HAP-1 (cell line): ENCODE measurements at regions not wholly inside any gene's neighbourhood (a gene's known extent, or its start where the extent isn't known, plus 50 kb on each side); places are given as distances from the start of the nearest gene placed in this dataset.

Source experiments
- DNase-seq, 2 experiments: peaks; one replicate each; pipeline ENCODE4 v3.0.0-alpha.2; 2016 to 2020; ENCODE audit warnings: low spot score in 2 of 2
- H3K27me3 ChIP-seq: fragments of 250-450 bp; sonication (Bioruptor Pico); 2 replicates; pipeline ENCODE4 v1.5.1; 2020; ENCODE audit warnings: low read depth, mild to moderate bottlenecking, moderate library complexity
- H3K36me3 ChIP-seq: fragments of 250-450 bp; sonication (Bioruptor Pico); replicated peaks from 2 replicates; pipeline ENCODE4 v1.5.1; 2020; ENCODE audit warnings: mild to moderate bottlenecking
- H3K4me1 ChIP-seq: fragments of 250-450 bp; sonication (Bioruptor Pico); 2 replicates; pipeline ENCODE4 v1.5.1; 2020; ENCODE audit warnings: mild to moderate bottlenecking
- H3K4me3 ChIP-seq: fragments of 250-450 bp; sonication (Bioruptor Pico); 2 replicates; pipeline ENCODE4 v1.5.1; 2020; ENCODE audit warnings: mild to moderate bottlenecking, moderate library complexity
- H3K9me3 ChIP-seq: fragments of 250-450 bp; sonication (Bioruptor Pico); 2 replicates; pipeline ENCODE4 v1.5.1; 2020; ENCODE audit warnings: mild to moderate bottlenecking, moderate library complexity
- in situ Hi-C: fragments of 300-500 bp; cut with MboI; formaldehyde crosslinking; loops from 3 replicates; pipeline ENCODE4 v1.14.3; 2020; ENCODE audit warnings: low sequenced_read_pairs, inconsistent platforms, mixed read lengths

DNA sequence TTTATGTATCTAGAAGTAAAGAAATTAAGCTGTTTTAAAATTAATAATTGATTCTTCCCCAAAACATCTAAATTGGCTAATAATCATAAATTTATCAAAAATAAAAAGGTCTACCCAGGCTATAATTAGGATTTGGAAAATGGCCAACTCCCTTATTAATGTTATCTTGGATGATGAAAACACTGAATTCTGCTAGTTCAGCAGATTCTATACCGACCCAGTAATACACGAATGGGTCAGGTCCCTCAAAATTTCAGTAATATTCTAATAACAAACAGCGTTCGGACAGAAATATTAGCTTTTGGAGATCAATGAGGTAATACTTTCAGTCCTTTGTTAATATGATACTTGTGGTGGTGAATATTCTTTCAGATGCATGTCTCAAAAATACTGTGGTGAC, 360.7 kb upstream of the MGMT start:
- no peak overlapping the region for H3K4me3 ChIP-seq
- H3K4me1 ChIP-seq: no peaks in the 10 kb centered on the region
- no peaks in the 10 kb centered on the region for H3K36me3 ChIP-seq
- DNase-seq: no peak
- no peaks in the 10 kb centered on the region for H3K27me3 ChIP-seq
- in situ Hi-C loops: no loop called here
- no peaks in the 10 kb centered on the region for H3K9me3 ChIP-seq

DNA sequence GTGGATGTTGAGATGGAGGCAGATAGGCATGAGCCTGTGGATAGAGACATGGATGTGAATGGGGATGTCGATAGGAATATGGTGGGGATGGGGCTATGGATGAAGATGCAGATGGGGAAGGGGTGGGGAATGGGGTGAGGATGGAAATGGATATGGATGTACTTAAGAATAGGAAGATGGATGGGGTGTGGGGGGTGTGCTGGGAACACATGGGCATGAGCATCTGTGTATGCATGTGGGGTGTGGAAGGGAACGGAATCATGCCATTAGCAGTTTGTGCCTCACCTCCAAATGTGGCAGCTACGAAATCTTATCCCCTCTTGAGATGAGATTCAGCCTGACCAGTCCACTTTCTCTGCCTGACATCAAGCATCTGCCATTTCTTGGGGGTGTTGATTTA, 359.5 kb upstream of the MGMT start:
- Histone ChIP-seq H3K4me3 (no peak overlapping the region), H3K4me1 (no peaks in the 10 kb centered on the region), H3K9me3 (no peaks in the 10 kb centered on the region), H3K36me3 (no peaks in the 10 kb centered on the region), H3K27me3 (no peaks in the 10 kb centered on the region)
- DNase-seq: no peak
- in situ Hi-C loops: no loop called here

DNA sequence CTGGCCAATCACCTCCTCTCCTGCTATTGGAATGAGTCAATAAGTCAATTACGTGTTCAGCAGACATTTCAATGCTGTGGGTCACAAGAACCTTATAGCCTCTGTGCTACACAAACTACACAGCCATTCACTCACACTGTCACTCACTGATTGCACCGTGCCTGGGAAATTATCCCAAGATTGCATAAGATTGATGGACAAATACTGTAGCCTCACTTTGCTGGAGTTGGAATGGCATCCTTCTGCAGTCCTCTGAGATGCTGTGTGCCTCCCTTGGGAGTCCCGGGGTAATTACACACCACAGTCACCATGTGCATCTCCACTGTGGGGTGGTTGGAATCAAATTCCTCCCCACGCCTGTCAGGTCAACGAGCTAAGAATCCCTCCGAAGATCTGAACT, 358.7 kb upstream of the MGMT start:
- Histone ChIP-seq H3K27me3 (no peaks in the 10 kb centered on the region), H3K36me3 (no peaks in the 10 kb centered on the region), H3K4me3 (no peak overlapping the region), H3K9me3 (no peaks in the 10 kb centered on the region), H3K4me1 (no peaks in the 10 kb centered on the region)
- no peak for DNase-seq
- in situ Hi-C loops: no loop called here

DNA sequence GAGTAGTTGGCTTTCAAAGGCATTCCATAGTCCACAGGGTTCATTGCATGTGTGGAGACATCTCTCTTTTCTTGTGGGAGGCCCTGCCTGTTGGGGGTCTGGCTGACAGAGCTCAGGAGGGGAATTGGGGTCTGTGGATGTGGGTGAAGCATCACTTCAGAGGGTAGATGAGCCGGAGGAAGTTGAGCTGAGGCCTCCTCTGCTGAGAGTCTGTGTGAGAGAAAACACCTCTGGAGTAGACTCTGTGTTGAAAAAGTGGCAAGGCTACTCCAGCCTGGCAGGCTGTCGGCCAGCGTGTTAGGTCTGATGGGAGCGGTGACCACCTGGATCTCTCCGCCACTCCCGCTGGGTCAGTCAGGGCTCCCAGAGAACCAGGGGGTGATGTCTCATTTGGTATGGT, 358.0 kb upstream of the MGMT start:
- no peaks in the 10 kb centered on the region for H3K9me3 ChIP-seq
- no peak for DNase-seq
- in situ Hi-C loops: no loop called here

DNA sequence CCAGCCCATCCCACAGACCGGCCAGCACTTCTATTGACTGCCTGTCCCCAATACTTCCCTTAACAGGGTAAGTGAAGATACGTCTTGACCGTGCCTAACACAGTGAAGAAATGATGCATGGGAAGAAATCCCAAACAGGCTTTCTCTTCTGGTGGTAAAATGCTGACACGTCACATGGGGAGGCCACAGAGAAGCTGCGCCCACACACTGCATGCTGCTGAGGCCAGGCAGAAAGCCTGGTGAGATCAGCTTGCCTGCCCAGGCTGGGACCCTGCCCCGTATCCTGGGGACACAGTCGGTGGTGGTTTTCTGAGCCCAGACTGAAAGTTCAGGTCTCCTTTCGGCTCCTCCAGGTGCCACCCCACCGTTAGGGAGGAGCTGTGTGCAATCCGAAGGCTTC, 356.3 kb upstream of the MGMT start:
- H3K36me3 ChIP-seq: no peaks in the 10 kb centered on the region
- H3K27me3 ChIP-seq: no peaks in the 10 kb centered on the region
- no peak for DNase-seq
- H3K4me3 ChIP-seq: no peak overlapping the region
- H3K4me1 ChIP-seq: no peaks in the 10 kb centered on the region
- in situ Hi-C loops: no loop called here
- no peaks in the 10 kb centered on the region for H3K9me3 ChIP-seq

More for the DNA sequence above, 358.0 kb upstream of the MGMT start:
- Histone ChIP-seq H3K36me3 (no peaks in the 10 kb centered on the region), H3K27me3 (no peaks in the 10 kb centered on the region), H3K4me1 (no peaks in the 10 kb centered on the region), H3K4me3 (no peak overlapping the region)

DNA sequence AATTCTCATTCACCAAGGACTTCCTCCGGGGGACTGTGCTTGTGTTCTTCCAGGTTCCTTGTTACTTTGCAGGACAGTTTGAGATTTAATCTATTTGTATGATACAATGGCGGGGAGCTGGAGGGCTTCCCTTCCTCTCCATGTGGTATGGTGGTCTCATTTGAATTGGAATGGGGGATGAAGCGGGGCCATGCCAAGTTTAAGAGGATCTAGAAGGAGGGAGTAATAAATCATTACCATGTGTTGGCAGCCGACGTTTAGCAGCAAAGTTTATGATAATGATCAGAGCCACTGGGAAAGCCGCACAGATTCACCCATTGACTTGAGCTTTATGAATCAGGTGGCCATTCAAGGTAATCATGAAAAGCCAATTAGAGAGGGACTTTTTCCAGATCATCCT, 355.1 kb upstream of the MGMT start:
- Histone ChIP-seq H3K27me3 (no peaks in the 10 kb centered on the region), H3K4me3 (no peak overlapping the region), H3K9me3 (no peaks in the 10 kb centered on the region), H3K36me3 (no peaks in the 10 kb centered on the region), H3K4me1 (no peaks in the 10 kb centered on the region)
- in situ Hi-C loops: no loop called here
- no peak for DNase-seq

DNA sequence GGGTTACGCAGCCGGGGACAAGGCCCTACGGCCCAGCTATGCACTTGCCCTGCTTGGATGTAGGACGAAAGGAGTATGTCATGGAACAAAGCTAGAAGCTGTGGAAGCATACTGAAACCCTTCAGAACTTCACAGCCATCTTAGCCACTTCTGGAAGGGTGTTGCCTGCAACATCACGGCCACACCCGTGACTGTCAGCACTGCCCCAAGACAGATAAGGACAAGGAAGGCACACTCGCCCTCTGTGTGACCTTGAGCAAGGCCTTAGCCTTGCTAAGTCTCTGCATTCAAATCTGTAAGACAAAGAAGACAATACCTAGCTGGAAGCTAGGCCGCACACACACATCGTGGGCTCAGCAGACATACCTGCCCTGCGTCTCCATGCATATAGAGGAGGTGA, 352.5 kb upstream of the MGMT start:
- H3K27me3 ChIP-seq: no peaks in the 10 kb centered on the region
- H3K4me3 ChIP-seq: no peak overlapping the region
- H3K4me1 ChIP-seq: no peaks in the 10 kb centered on the region
- H3K36me3 ChIP-seq: no peaks in the 10 kb centered on the region
- in situ Hi-C loops: no loop called here
- H3K9me3 ChIP-seq: no peaks in the 10 kb centered on the region
- no peak for DNase-seq

DNA sequence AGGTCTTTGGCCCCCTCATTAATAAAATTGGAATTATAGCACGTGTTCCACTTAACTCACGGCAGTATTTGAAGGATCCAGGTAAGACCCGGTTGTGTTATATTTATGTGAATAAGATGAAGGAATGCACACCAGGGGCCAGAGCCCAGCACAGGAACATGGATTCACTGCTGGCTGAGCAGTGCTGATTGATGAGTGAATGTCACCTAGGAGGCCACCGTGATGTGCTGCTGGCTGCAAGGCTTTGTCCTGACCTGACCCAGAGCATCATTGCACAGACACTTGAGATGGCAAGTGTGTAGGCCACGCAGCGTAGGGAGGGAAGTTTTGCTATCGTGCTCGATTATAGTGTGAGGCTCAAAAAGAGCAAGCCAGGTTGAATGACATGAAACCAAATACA, 350.7 kb upstream of the MGMT start:
- in situ Hi-C loops: no loop called here
- Histone ChIP-seq H3K4me3 (no peak overlapping the region), H3K36me3 (no peaks in the 10 kb centered on the region), H3K27me3 (no peaks in the 10 kb centered on the region), H3K4me1 (no peaks in the 10 kb centered on the region), H3K9me3 (no peaks in the 10 kb centered on the region)
- DNase-seq: no peak

DNA sequence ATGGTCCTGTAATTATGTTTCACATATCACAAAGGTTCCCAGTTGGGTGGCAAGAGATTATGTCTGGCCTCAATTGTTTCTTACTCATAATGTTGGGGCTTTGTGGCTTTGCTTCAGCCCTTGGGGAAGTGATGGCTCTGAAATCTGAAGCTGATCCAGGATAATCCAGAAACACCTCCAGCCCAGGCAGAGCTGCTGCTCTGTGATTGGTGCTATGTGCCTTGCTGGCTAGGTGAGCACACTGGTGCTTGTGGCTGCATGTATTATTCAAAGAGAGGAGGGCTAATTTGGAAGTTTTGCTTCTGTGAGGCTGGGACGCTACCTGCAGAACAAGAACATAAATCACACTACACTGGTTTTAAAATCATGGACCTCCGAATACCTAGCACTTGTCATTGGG, 346.6 kb upstream of the MGMT start:
- Histone ChIP-seq H3K4me3 (no peak overlapping the region), H3K9me3 (no peaks in the 10 kb centered on the region), H3K27me3 (no peaks in the 10 kb centered on the region), H3K4me1 (no peaks in the 10 kb centered on the region), H3K36me3 (no peaks in the 10 kb centered on the region)
- DNase-seq: no peak
- in situ Hi-C loops: no loop called here

DNA sequence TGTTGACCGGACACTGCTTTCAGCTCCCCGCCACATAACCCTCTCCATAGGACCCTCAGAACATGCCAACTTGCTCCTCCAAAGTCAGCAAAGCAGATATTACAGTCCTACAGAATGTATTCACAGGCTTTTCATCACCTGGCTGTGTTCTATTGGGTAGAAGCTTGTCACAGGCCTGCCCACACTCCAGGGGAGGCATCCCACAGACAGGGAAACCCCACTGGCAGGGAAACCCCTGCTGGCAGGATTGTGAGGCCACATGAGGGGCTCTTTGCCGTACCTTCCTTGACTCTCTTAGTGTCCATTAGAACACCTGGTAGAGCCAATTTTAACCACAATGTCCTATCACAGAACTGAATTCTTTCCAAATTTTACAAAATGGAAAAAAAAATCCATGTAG, 344.2 kb upstream of the MGMT start:
- in situ Hi-C loops: no loop called here
- DNase-seq: no peak
- H3K4me1 ChIP-seq: no peaks in the 10 kb centered on the region

DNA sequence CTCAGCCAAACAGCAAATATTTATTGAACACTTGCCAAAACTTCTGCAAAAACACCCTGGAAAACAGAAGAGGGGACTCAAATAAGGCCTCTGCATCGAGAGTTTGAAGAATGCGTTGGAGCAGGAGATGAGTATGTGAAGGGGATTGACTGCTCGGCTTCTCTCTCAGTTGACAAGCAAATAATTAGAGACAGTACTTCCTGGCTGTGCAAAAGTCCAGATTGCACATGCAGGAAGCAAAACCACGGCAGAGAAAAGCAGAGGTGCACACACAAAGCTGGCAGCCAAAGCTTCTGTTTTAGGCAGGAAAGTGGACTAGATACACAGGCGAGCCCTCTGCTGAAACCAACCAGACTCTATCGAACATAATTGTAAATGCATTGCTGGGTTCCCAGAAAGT, 343.6 kb upstream of the MGMT start:
- no peaks in the 10 kb centered on the region for H3K27me3 ChIP-seq
- DNase-seq: no peak
- in situ Hi-C loops: no loop called here
- H3K36me3 ChIP-seq: no peaks in the 10 kb centered on the region
- H3K9me3 ChIP-seq: no peaks in the 10 kb centered on the region
- no peaks in the 10 kb centered on the region for H3K4me1 ChIP-seq
- no peak overlapping the region for H3K4me3 ChIP-seq

More for the DNA sequence above, 344.2 kb upstream of the MGMT start:
- no peaks in the 10 kb centered on the region for H3K27me3 ChIP-seq
- H3K4me3 ChIP-seq: no peak overlapping the region
- no peaks in the 10 kb centered on the region for H3K9me3 ChIP-seq
- no peaks in the 10 kb centered on the region for H3K36me3 ChIP-seq

DNA sequence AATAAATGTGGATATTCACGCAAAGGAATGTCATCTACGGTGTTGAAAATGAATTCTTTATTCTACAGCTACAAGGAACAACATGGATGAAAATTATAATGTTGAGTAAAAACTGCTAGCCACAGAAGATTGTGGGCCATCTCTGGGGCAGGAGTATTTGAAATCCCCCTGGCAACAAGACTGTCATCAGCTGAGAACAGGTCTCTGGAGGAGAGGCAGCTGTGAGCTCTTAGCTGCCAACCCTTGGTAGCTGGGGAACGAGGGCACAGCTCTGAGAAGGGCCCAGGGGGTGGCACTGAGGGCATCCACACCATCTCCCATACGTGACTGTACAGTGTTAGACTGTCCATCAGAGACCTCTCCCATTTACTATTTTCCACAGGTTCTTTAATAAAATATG, 340.1 kb upstream of the MGMT start:
- no peaks in the 10 kb centered on the region for H3K4me1 ChIP-seq
- in situ Hi-C loops: no loop called here
- H3K4me3 ChIP-seq: no peak overlapping the region
- H3K9me3 ChIP-seq: no peaks in the 10 kb centered on the region
- no peaks in the 10 kb centered on the region for H3K27me3 ChIP-seq
- no peaks in the 10 kb centered on the region for H3K36me3 ChIP-seq
- DNase-seq: no peak

DNA sequence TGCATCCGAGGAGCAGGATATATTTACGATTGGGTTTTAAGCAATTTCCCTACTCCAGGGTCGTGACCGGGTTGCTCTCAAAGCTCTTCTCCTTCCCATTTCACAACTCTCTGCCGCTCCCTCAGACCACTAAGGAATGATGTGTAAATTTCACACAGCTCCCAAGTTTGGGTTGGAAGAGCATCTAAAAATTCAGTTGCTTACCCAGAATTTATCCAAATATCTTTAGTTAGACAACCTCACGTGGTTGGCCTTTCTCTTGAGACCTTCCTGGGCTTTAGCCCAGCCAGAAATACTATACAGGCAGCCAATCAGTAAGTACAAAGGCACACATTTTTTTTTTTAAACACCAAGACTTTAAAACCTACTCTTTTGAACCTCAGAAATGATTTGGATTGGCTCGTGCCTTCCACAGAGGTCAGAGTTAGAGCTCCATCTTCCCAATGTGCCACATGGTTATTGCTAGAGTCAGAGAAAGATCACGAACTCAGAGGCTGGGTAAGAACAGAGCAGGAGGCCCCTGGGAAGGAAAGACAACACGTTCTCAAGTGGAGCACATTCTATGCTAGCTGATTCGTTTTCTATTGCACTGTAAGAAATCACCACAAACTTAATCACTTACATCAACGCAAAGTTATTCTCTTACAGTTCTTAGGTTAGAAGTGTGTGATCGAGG, 335.4 kb upstream of the MGMT start:
- Histone ChIP-seq H3K4me1 (no peaks in the 10 kb centered on the region), H3K27me3 (no peaks in the 10 kb centered on the region), H3K9me3 (no peaks in the 10 kb centered on the region), H3K36me3 (no peaks in the 10 kb centered on the region), H3K4me3 (no peak overlapping the region)
- DNase-seq: no peak
- in situ Hi-C loops: no loop called here

DNA sequence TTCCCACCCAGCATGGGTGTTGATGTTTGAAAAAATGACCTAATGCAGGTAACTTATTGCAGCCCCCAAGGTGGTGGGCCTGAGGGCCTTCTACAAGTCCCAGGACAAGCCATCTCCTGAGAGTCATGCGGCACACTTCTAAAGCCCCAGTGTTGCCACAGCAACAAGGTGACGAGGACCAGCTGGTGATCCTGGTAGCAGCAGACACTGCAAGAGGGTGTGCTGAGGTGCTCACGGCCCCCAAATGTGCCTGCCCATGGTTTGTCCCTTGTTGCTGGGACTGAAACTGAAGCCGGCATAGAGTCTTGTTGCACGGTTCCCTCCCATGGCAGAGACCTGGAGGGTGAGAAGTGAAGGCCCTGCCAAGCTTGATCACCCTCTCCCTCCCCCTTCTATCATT, 333.2 kb upstream of the MGMT start:
- in situ Hi-C loops: no loop called here

DNA sequence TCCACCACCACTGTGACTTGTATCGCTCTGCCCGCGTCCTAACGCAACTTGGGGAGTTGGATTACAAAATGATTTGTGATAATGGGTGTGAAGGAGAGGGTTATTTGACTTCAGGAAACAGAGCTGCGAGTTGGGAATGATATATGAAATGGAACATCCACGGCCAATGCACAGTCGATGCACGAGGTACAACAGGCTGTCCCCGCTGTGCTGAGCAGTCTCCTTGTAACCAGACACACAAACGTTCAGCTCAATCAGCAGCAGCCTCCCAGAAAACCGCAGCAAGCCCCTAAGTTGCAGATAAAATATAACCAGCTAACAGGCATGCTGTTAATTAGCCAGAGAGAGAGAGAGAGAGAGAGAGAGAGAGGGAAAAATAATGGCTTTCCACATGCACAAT, 332.7 kb upstream of the MGMT start:
- Histone ChIP-seq H3K36me3 (no peaks in the 10 kb centered on the region), H3K4me3 (no peak overlapping the region), H3K27me3 (no peaks in the 10 kb centered on the region), H3K4me1 (no peaks in the 10 kb centered on the region), H3K9me3 (no peaks in the 10 kb centered on the region)
- in situ Hi-C loops: no loop called here
- DNase-seq: no peak

More for the DNA sequence above, 333.2 kb upstream of the MGMT start:
- DNase-seq: no peak
- H3K4me1 ChIP-seq: no peaks in the 10 kb centered on the region
- H3K27me3 ChIP-seq: no peaks in the 10 kb centered on the region
- H3K36me3 ChIP-seq: no peaks in the 10 kb centered on the region
- H3K4me3 ChIP-seq: no peak overlapping the region
- no peaks in the 10 kb centered on the region for H3K9me3 ChIP-seq
